Tibial artery (tissue), 4 donors: ENCODE measurements at regions not wholly inside any gene's neighbourhood (a gene's known extent, or its start where the extent isn't known, plus 50 kb on each side); places are given as distances from the start of the nearest gene placed in this dataset.

ENCODE experiments used
- DNase-seq, 2 donors: peaks; one replicate each; pipeline ENCODE4 v3.0.0-alpha.2; 2019
- H3K27ac ChIP-seq, 2 donors: fragments of 200-600 bp; sonication (generic) in 1 of 2; 1 replicate in 1 of 2; 2 replicates in 1 of 2; pipeline ENCODE4 v1.5.1; 2018 to 2019; ENCODE audit warnings: mild to moderate bottlenecking in 1 of 2
- H3K27me3 ChIP-seq, 2 donors: fragments of 200-600 bp; sonication (generic) in 1 of 2; one replicate each; pipeline versions ENCODE4 v1.5.1 to v1.6.0; 2016 to 2019
- H3K36me3 ChIP-seq, 3 donors: fragments of 200-600 bp; sonication (generic) in 2 of 3; one replicate each; pipeline ENCODE4 v1.5.1; 2016 to 2019; ENCODE audit warnings: mild to moderate bottlenecking in 2 of 3
- H3K4me1 ChIP-seq, 4 donors: fragments of 200-600 bp; sonication (generic) in 2 of 4; 1 replicate in 3 of 4; 2 replicates in 1 of 4; pipeline ENCODE4 v1.5.1; 2016 to 2019
- H3K4me3 ChIP-seq, 2 donors: fragments of 200-600 bp; sonication (generic) in 1 of 2; 1 replicate in 1 of 2; 2 replicates in 1 of 2; pipeline ENCODE4 v1.5.1; 2018 to 2019; ENCODE audit warnings: mild to moderate bottlenecking in 2 of 2
- H3K9me3 ChIP-seq, 3 donors: fragments of 200-600 bp; sonication (generic) in 1 of 3; one replicate each; pipeline ENCODE4 v1.5.1; 2016 to 2019
- CTCF ChIP-seq, 2 experiments: fragments of 200-600 bp in 1 of 2; fragments of 450-650 bp in 1 of 2; IDR thresholded peaks; one replicate each; pipeline ENCODE4 v1.5.1; 2017 to 2019; ENCODE audit warnings: antibody characterized with exemption in 2 of 2, mild to moderate bottlenecking in 1 of 2, moderate library complexity in 1 of 2
- intact Hi-C: fragments of 100-400 bp; cut with DNase I; formaldehyde crosslinking; loops from one replicate; pipeline ENCODE4 v1.15.0; 2023; ENCODE audit warnings: low total_unique reads

GRCh38 chr2:2574401-2575180 is 243.5 kb upstream of the MYT1L start:
- intact Hi-C loops = no loop called here
- Histone ChIP-seq H3K4me3 (no peak overlapping the region), H3K9me3 (no peaks in the 10 kb centered on the region), H3K27me3 (peaks cover 0 to 14% of the 10 kb centered on the region in 2 donors), H3K36me3 (no peaks in the 10 kb centered on the region), H3K4me1 (no peaks in the 10 kb centered on the region), H3K27ac (no peak overlapping the region)
- no peak for TF ChIP-seq CTCF (IDR thresholded peaks at IDR 0.05)
- DNase-seq = peak in 1 of 2 donors; percentile 41

- TF ChIP-seq CTCF (IDR thresholded peaks at IDR 0.05) = no peak
- Histone ChIP-seq H3K36me3 (no peaks in the 10 kb centered on the region), H3K27me3 (peaks cover 0 to 14% of the 10 kb centered on the region in 2 donors), H3K4me1 (no peaks in the 10 kb centered on the region), H3K9me3 (no peaks in the 10 kb centered on the region), H3K4me3 (no peak overlapping the region), H3K27ac (no peak overlapping the region)
- DNase-seq = no peak
- intact Hi-C loops = no loop called here
Measured at GRCh38 chr2:2573658-2574293, 242.7 kb upstream of the MYT1L start.

GRCh38 chr2:2573205-2573604 is 242.1 kb upstream of the MYT1L start:
- no peak for TF ChIP-seq CTCF (IDR thresholded peaks at IDR 0.05)
- H3K36me3 ChIP-seq = no peaks in the 10 kb centered on the region
- DNase-seq = no peak
- no peak overlapping the region for H3K27ac ChIP-seq
- H3K4me1 ChIP-seq = no peaks in the 10 kb centered on the region
- peaks cover 0 to 14% of the 10 kb centered on the region in 2 donors for H3K27me3 ChIP-seq
- H3K9me3 ChIP-seq = no peaks in the 10 kb centered on the region
- no peak overlapping the region for H3K4me3 ChIP-seq
- intact Hi-C loops = no loop called here

GRCh38 chr2:2572393-2573204 is 241.5 kb upstream of the MYT1L start:
- Histone ChIP-seq H3K36me3 (no peaks in the 10 kb centered on the region), H3K4me1 (no peaks in the 10 kb centered on the region), H3K27me3 (peaks cover 0 to 14% of the 10 kb centered on the region in 2 donors), H3K9me3 (no peaks in the 10 kb centered on the region), H3K27ac (no peak overlapping the region), H3K4me3 (no peak overlapping the region)
- TF ChIP-seq CTCF (IDR thresholded peaks at IDR 0.05) = no peak
- intact Hi-C loops = no loop called here
- DNase-seq = no peak

- Histone ChIP-seq H3K4me3 (no peak overlapping the region), H3K27ac (no peak overlapping the region), H3K9me3 (no peaks in the 10 kb centered on the region), H3K4me1 (no peaks in the 10 kb centered on the region), H3K36me3 (no peaks in the 10 kb centered on the region), H3K27me3 (peaks cover 0 to 14% of the 10 kb centered on the region in 2 donors)
- intact Hi-C loops = no loop called here
- DNase-seq = peak in 1 of 2 donors; percentile 53
- TF ChIP-seq CTCF (IDR thresholded peaks at IDR 0.05) = no peak
Measured at GRCh38 chr2:2571301-2572150, 240.5 kb upstream of the MYT1L start.
